GM21717 (cell line): ENCODE measurements at regions not wholly inside any gene's neighbourhood (a gene's known extent, or its start where the extent isn't known, plus 50 kb on each side); places are given as distances from the start of the nearest gene placed in this dataset.
"Not testable (repeated sequence)": the region's sequence is repeated elsewhere in the genome, so short reads cannot be mapped to it uniquely, and the experiment has no call there.

Source experiments
- ATAC-seq: cut with Tn5 transposase; IDR thresholded peaks from one replicate; pipeline ENCODE4 v1.9.1; 2021; ENCODE audit warnings: mild to moderate bottlenecking, moderate library complexity; ENCODE audit not compliant: unreplicated experiment

DNA sequence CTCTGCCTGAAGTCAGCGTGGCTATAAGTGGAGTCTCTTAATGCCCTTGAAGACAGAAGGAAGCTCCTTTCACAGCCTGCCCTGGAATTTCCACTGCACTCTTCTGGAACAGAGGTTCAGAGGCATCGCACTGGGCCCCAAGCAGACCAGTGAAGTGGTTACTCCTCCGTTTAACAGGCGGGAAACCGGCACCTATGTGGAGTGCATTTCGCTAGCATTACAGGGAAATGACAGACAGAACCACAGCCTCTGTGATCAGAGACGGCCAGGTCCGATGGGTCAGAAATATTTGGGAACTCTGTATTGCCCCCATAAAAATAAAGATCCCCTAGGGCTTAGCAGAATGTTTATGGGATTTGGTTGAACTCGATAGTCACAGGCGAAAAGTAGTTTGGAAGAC lies 406.9 kb upstream of the PRKCQ start:
- ATAC-seq, result no peak

DNA sequence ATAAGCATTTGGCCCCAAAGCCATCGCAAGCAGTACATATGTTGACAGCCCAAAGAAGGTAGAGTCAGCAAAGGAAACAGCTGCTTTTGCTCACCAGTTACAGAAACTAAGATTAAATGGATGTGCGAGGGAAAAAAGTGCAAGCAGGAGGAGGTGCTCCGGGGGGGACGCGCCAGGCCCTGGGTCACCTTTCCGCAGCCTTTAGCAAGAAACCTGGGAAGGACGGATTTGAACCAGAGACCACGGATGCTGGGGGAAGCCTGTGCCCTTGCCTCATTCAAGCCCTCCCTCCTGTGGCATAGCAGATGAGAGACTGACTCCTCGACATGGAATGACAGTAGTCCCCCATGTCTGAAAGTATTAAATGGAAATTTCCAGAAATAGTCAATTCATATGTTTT lies 405.6 kb upstream of the PRKCQ start:
- ATAC-seq, result no peak

DNA sequence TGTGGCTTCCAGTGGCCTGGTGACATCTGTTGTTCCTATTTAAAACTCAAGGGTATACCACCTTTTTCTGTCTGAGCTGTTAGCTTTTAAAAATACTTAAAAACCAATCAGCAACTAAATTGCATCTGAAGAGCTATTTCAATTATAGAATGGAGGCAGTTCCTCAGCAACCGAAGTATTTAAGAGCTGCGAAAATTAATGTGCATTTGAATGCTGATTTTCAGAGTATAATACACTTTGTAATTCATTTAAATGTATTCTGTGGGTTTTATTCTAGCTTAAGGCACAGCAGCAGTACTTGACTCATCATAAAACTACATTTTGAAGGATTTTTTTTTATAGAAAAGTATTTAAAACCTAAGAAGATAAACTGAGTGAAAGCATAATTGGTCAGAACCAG lies 404.9 kb upstream of the PRKCQ start:
- no peak for ATAC-seq

DNA sequence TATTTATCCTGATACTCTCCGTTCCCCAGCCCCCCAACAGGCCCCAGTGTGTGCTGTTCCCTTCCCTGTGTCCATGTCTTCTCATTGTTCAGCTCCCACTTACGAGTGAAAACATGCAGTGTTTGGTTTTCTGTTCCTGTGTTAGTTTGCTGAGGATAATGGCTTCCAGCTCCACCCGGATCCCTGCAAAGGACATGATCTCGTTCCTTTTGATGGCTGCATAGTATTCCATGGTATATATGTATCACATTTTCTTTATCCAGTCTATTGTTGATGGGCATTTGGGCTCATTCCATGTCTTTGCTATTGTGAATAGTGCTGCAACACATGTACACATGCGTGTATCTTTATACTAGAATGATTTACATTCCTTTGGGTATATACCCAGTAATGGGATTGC lies 403.9 kb upstream of the PRKCQ start:
- ATAC-seq, result not testable (repeated sequence)

DNA sequence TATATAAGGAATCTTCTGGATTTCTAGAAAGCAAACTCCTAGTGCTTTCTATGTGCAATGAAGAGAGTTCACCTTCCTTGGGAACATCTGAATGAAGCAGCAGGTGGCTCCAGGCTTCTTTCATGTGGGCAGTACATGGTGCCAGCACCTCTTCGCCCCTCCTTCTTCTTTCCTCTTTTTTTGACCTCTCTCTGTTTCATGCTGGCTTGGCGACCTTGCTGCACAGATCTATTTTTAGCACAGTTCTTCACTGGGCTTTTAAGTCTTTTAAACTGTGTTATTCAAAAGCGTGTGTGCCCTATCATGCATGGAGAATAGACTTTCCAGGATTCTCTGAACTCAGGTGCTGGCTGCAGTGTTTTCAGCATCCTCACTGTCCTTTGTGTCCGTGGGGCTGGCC lies 400.3 kb upstream of the PRKCQ start:
- no peak for ATAC-seq

DNA sequence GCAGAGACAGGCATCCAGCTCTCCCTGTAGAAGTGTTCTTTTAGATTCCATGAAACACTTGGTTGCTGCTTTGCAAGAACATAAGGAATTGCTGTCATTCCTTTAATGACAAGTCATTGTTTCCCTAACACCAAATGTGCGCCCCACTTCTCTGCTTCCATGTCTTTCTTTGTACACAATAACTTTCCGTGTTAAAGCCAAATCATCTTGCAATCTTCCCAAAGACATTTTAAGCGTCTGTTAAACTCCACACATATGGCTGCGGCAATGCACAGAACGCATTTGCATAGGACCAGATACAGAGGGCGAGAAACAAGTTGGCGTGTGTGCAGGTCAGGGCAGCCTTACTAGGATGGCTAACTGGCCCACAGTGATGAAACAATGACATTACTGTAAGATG lies 399.3 kb upstream of the PRKCQ start:
- no peak for ATAC-seq

DNA sequence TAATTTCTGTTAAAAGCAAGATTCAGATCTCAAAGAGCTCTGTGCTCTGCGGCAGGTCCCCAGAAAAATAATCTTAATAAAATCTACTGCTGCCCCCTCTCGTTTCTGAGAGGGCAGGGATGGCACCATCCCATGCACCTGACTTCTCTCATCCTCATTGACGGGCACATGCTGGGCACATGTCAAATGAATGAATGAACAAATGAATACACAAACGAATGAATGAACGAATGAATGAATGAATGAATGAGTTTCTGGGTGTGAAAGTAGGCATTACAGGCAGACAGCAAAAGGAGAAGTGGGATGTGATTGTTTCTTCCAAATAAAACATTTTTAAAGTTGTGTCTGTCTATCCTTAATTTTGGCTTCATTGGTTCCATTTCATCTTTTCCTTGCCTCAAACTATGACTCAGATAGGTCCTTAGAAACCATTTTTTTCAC lies 398.1 kb upstream of the PRKCQ start:
- ATAC-seq, result no peak

DNA sequence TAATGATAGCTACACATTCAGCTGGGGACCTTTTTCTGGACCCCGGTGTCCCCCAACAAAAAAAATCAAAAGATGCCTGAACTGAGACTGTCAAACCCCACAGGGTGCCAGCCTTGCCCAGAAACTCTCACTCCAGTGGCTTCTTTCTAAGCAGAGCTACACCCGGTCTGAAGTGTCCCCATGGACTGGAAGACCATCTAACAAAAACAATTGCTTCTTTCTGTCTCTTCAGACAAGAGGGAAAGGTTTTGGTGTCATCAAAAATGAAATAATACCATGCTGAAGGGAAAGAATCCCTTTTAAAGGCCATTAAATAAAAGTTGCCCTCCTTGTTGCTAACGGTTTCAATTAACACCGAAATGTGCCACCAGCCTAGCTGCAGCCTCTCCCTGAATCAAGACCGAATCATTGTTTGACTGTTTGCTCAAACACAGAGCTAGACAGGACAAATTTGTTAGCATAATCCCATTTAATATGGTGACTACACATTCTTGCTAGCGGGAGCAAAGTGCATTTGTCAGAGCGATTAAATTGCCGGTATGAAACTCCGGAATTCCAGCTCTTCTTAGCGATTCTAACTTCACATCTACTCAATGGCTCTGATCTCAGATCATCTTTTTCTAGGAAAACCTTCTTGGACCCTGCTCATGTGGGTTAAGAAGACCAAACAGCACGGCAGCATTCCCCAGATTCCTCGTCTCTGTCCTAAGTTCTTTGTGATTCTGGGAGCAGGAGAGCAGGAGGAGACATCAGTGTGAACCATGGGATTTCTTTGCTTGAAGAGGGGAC lies 397.5 kb upstream of the PRKCQ start:
- no peak for ATAC-seq

DNA sequence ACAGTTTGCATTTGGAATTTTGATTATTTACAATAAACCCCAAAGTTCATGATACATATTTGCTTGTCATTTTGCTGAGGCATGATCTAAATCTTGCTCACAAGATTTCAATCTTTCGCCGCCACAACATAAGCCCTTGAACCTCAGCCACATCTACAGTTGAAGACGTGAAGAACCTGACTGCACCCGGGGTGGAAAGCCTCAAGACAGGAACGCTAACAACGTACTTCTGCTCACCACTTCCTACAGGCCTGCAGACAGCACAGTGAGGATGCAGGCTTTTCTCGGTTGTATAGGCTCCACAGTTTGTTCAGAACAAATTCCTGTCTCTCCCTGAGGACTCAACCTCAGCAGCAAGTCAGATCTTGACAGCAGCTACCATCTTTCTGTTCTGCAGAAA lies 393.8 kb upstream of the PRKCQ start:
- ATAC-seq, result no peak

DNA sequence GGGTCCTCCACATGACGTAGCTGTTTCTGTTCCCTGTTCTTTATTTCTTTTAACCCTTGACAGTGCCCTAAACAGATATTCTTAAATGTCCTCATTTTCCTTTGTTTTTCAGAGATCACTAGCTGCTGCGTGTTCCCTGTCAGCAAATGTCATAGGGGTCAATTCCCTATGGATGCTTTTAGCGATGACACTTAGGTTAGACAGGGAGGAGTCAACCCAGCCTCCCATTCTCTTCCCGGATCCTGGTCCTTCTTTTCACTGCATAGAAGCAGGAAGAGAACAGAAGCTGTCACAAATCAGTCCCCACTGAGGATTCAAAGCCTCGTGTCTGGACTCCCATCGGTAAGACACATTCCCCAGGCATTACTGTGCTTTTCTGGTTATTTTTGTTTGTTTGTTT lies 392.1 kb upstream of the PRKCQ start:
- no peak for ATAC-seq

DNA sequence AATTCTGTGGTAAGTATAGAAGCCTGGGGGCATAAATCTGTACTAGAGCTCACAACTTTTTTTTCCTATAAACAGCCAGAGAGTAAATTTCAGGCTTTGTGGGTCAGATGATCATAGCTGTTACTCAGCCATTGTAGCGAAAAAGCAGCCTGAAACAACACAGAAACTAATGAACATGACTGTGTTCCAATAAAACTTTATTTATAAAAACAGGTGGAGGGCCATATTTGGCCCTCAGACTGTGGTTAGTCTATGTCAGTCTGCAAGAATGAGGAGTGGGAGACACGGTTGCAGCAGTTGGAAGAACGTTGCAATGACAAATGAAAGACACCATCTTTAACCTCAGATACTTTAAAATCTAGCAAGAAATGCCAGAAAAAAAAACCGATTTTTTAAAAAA lies 389.6 kb upstream of the PRKCQ start:
- no peak for ATAC-seq

DNA sequence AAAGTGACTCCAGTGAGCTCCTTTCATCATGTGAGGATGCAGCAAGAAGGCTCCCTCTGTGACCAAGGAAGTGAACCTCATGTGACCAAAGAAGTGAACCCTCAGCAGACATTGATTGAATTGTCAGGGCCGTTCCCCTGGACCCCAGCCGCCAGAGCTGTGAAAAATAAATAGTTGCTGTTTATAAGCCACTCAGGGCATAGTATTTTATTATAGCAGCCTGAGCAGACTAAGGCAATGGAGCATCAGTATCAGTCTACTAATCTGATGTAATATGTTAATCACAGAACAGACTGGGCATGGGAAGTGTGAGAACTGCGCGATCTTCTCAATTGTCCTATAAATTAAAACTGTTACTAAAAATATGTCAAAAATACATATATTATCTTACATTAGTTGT lies 384.5 kb upstream of the PRKCQ start:
- ATAC-seq, result no peak

DNA sequence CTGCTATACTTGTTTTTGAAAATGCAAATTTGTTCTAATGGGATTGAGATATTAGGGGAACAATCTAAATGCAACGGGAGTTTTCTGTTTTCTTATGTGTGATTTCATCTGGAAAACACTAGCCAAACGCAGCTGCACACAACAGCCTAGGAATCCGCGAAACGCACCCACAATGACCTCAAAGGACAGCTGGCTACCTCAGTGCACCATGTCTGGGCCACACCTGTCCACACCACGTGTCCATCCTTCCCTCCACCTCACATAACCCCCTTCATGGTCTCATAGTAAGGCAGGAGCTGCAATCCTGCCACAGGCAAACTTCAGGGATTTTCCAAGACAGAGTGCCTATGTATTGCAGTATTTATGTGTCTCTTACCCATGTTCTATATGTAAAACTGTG lies 382.5 kb upstream of the PRKCQ start:
- ATAC-seq, result no peak

DNA sequence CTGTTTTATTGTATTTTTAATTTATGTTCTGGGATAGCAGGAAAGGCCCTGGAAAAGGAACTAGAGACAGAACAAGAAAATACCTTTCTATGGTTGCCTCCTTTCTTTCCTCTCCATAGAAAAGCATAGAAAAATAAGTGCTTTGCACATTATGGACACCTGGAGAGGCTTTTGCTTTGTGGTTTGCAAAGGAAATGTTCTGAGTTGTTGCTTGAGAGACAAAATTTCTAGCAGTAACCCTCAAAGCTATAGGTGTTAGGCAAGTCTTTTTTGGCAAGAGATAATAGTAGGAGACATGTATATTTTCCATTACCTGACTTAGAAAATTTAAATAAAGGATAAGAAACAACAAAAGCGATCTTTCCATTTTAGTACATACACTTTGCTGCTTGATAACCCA lies 378.6 kb upstream of the PRKCQ start:
- no peak for ATAC-seq

DNA sequence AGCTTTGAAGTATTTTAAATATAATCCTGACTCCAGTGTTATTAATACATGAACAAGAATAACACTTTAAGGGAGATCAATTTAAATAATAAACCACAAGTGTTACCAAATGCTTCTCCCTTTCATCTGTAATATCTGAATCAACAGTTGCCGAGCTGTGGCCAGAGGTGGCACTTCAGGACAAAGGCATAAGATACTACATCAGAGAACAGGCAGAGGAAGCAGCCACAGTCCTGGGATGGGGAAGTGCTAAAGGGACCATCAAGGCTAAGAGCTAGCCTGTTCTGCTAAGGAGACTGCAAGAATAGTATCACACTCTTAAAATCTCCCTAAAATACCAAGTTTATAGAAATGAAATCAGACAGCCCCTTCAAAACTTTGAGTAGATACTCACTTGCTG lies 378.2 kb upstream of the PRKCQ start:
- ATAC-seq, result no peak

DNA sequence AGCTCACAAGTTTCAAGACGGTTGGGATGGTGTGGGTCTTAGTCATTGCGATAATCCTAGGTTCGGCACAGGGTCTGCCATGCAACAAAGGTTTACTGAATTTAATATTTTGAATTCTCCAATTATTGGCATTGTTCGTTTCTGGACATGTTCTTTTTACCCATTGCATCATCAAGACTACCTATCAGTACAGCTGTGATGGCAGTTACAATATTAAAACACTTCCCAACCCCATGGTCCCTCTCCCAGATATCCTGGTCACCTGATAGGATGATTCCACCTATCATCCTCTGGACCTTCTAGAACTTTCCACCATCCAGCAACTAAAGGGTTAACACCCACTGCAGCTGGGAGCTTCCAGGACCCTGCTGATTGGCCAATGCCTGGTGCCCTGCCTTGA lies 377.8 kb upstream of the PRKCQ start:
- no peak for ATAC-seq

DNA sequence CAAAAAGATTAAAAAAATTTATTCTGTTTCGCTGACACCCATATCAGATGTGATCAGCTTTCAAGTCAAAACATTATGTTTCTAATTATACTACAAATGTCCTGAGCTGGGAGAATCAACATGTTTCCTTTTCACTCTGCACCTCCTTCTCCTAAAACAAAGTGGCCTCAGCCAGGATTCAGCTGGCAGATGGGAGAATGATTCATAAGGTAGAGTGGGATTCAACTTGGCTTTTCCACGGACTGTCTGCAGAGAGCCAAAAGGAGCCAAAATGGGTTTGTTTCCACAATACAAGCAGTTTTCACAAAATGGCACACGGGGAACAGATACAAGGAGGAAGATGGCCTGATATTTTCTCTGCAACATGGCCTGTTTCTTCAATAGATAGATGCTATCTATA lies 376.5 kb upstream of the PRKCQ start:
- ATAC-seq, result no peak

DNA sequence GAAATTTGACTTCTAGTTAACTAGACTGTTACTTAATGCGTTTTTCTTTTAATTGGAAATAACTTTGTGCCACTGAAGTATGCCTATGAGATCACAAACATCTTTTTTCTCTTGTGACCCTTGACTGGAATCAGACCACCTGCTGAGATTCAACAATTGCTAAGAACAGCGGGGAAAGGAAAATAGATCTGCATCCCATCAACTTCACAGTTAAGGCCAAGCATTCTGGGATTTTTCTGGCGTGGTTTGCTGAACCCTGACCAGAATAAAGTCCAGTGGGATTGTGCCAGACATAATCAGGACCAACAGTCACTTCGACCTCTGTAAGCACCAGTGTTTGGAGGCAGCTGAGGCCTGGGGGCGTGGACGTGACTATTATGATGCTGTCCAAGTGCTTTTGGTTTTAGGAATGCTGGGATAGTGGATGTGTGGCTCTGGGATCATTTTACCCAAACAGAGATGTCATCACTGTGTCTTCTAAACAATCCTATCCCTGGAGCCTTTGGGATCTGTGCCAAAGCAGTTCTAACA lies 373.3 kb upstream of the PRKCQ start:
- ATAC-seq, result no peak

DNA sequence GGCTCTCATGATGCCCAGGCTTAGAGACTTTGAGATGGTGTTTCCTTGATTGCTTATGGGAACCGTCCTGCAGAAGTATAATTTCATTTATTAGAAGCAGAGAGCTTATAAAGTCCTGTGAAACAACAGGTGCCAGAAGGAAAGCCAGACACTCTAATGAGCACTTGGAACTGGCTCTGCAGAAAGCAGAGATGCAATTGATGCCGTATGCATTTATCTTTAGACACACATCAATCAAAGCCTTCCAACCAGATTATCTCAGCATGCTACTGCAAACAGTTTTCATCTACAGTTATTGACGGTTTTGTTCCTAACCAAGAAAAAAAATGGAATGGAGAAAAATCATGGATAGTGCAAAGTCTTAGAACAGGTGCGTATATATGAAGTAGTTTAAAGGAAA lies 371.7 kb upstream of the PRKCQ start:
- no peak for ATAC-seq

DNA sequence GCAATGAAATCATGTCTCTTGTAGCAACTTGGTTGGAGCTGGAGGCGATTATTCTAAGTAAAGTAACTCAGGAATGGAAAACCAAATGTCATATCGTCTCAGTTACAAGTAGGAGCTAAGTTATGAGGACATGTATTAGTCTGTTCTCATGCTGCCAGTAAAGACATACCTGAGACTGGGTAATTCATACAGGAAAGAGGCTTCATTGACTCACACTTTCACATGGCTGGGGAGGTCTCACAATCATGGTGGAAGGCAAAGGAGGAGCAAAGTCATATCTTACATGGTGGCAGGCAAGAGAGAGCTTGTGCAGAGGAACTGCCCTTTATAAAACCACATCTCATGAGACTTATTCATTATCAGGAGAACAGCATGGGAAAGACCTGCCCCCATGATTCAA lies 370.1 kb upstream of the PRKCQ start:
- no peak for ATAC-seq

DNA sequence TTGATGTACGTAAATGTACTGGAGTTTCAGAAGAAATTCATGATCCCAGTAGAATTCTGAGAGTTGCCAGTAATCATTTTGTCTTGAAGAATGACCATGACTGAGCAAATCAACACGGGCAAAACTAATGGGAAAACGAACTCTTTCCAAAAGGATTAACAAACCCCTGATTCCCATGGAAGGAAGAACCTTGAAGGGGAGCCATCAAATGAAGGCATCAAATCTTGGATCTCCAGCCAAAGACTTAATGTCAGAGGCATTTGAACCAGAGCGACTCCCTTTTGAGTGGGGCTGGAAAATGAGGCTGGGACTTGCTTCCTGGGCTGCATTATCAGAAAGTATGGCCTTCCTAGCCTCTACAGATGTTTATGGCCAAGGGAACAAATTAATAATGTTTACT lies 364.4 kb upstream of the PRKCQ start:
- no peak for ATAC-seq

DNA sequence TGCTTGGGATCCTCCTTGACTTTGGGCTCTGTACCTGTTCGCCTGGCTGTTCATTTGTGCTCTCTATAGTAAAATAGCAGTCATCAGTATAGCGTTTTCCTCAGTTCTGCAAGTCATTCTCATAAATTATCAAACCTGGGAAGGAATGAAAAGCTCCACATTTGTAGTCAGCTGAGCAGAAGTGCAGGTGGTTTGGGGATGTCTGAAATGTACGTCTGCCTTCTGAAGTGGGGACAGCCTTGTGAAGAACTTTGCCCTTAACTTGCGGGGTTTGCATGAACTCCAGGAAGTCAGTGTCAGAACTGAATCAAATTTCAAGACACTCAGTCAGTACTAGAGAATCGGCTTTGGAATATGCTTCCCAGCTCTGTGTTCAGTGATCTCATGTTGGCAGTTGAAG lies 358.3 kb upstream of the PRKCQ start:
- ATAC-seq, result no peak

DNA sequence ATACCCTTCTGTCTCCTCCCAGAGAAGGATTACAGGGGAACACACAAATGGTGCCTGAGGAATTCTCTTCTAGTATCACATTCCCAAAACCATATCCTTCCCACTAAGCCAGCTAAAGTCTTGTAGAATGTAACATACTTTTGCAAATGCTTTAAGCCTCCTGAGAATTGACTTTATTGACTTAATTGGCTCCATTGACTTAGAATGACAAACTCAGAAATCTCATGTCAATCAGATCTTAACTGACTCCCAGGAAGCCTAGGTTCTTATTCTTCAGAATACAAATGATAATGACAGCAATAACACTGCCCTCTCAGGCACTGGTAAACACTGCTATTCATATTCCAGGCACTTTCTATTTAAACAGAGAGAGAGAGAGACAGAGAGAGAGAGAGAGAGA lies 356.9 kb upstream of the PRKCQ start:
- ATAC-seq, result no peak
